ENCODE measurements at regions not wholly inside any gene's neighbourhood (a gene's known extent, or its start where the extent isn't known, plus 50 kb on each side); places are given as distances from the start of the nearest gene placed in this dataset.

GRCh38 chr6:86028776-86029175 is 386.1 kb upstream of the SYNCRIP start:
- no peak for TF ChIP-seq CTCF (IDR thresholded peaks at IDR 0.05)
- TF ChIP-seq POLR2A (IDR thresholded peaks at IDR 0.05) = no peak

All from body of pancreas (tissue), 4 donors.